GM19463 (cell line): ENCODE measurements at regions not wholly inside any gene's neighbourhood (a gene's known extent, or its start where the extent isn't known, plus 50 kb on each side); places are given as distances from the start of the nearest gene placed in this dataset.

ENCODE experiments used
- ATAC-seq: cut with Tn5 transposase; IDR thresholded peaks from one replicate; pipeline ENCODE4 v1.9.1; 2021; ENCODE audit warnings: mild to moderate bottlenecking, moderate library complexity; ENCODE audit not compliant: unreplicated experiment

DNA sequence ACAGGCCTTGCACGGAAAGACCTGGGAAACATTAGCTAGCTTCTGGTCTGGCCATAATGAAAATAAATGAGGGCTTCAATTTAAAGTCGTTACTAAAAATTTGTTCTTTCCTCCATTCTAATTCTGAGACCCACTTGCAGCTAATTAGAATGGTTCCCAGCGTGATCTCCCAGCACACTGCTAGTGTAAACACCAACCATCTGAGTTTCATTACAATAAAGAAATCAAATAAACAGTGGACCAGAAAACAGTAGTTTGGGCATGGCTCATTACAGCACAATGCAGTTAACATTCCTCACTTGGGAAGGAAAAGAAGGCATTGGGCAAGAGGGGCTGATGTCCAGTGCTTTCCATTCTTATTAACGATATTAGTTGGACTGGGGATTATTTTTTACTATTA lies 410.9 kb upstream of the SOX9 start:
- no peak for ATAC-seq

DNA sequence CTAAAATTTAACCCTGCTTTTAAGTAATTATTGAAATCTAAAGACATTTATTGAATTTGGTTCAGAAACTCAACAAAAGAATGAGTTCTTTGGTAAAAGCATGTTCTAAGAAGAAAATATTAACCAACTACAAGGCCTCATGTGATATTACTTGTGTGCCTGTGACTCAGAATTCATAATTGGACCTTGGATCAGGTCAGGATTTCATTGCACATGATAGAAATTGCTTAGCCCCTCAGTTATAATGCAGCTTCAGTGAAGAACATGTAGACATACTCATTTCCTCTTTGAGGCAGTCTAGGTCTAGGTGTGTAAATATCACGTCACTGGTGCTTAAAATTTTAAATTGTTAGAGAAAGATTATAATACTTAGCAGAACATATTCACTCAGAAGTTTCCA lies 410.0 kb upstream of the SOX9 start:
- no peak for ATAC-seq

DNA sequence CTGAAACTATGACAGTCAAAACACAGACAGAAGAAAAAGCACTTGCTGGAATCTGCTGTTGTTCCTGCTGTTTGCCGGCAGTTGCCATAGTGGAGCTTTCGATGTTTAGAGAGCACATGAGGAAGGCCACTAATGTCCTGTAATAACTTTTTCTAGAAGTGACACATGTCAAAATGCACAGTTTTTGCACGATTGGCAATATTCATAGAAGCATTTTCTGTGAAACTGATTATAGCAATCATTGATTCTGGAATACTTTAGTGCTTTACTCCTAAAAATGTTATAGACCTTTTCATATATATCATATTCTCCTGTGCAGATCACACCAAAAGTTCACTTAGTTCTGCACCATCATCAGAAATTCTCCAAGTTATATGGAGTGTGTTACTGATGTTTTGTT lies 407.0 kb upstream of the SOX9 start:
- no peak for ATAC-seq

DNA sequence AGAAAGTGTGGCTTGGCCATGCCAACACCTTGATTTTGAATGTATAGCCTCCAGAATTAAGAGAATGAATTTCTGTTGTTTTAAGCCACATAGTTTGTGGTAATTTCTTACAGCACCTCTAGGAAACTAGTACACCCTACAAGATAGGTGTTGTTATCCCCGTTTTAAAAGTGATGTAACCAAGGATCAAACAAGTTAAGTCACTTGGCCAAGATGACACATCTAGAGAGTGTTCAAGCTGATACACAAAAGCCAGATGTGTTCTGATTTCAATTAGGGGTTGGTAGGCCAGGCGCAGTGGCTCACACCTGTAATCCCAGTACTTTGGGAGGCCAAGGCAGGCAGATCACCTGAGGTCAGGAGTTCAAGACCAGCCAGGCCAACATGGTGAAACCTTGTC lies 396.5 kb upstream of the SOX9 start:
- ATAC-seq: no peak

DNA sequence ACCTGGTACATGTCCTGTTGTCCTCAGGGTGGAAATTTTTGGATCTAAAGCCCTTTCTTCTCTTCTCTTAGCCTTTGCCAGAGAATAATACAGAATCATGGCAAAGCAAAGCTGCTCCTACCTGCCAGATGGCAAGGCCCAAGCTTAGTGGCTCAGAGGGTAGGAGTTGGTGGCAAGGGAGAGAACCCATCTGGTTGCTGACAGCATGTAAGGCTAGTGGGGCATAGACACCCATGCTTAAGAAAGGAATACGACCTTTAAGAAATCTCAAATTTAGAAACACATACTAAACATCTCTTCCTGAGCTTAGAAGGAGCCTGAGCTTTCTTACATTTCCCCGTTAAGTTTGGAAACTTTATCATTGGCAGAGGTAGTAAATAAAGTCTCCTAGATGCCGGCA lies 395.0 kb upstream of the SOX9 start:
- no peak for ATAC-seq

DNA sequence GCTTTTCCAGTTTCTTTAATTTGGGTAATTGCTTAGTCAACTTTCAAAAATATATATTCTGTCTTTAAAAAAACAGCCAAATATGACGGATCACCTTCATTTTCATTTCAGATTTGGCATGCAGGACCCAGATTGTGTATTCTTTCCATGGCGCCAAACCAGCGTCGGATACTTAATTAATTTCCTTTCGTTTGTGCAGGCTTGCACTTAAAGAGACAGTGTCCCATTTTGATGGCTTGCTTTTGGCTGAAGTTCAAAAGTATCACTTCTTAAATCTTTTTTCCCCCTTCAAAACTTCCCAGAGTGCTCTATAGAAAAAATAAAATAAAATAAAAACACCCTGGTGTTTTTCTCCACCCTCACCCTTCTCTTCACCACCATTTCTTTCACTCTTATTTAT lies 394.5 kb upstream of the SOX9 start:
- ATAC-seq: no peak

DNA sequence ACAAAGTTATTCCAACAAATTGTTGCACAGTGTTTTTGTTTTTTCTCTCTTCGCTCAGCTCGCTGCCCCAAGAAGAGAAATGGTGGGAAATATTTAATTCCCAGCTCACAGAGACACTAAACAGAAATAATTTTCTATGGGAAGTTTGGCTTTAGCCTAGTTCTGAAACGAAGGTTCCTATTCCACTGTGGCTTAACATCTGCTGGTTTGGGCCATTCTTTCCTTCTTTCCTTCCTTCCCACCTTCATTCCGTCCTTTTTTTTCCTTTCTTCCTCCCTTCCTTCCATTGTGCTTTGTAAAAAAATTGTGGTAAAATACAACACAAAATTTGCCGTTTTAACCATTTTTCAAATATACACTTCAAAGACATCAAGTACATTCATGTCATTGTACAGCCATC lies 393.5 kb upstream of the SOX9 start:
- no peak for ATAC-seq

DNA sequence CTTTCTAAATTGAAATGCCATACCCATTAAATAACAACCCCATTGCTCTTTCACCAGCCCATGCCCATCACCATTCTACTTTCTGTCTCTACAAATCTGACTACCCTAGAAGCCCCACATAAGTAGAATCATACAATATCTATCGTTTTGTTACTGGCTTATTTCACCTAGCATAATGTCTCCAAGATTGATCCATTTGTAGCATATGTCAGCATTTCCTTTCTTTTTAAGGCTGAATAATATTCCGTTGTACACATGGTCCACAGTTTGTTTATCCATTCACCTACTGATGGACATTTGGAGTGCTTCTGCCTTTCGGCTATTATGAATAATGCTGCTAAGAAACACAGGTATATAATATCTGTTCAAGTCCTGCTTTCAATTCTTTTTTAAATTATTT lies 393.1 kb upstream of the SOX9 start:
- ATAC-seq: no peak

DNA sequence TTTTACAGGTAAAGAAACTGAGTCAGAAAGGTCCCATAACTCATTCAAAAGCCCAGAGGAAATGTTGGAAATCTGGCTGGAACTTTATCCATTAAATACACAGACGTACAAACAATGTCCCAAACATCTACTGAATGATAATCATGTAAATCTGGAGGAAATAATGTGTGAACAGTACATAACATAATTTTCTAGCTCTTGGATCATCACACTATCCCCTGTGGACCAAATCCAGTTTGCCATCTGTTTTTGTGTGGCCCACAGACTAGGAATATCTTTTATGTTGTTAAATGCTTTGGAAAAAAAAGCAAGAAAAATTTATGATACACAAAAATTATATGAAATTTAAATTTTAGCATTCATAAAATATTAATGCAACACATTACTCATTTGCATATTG lies 389.9 kb upstream of the SOX9 start:
- no peak for ATAC-seq

DNA sequence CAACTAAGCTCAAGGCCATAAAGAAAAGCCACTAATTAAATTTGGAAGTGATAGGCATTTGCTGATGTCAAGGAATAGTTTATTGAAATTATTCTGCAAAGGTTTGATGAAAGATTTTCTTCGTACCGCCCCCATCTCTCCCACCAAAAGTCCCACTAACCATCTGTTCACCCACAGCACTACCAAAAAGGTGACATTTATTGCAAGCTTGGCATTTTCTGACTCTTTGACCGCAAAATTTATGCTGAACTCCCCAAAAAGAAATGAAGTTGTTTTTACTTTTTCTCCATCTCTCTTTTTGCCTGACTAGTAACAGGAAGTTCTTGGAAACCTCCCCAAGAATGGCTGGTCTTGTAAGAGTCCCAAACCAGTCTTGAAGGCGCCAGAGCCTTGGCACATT lies 384.9 kb upstream of the SOX9 start:
- ATAC-seq: no peak

DNA sequence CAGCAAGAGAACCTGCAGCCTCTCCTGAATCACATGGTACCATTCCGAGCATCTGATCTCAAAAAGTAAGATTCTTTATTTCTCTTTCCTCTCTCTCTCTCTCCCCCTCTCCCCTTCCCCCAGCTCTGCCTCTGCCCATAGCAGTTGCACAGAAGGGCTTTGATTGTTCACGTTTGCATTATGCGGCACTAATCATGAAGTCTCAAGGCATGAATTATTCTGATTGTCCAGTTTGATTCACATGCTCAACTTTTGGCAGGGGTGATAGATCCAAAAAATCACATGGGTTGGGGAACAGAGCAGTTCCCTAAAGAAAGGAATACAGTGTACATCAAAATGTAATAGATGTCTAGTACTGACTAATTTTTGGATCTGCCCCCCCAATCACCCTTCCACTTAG lies 380.0 kb upstream of the SOX9 start:
- ATAC-seq: no peak

DNA sequence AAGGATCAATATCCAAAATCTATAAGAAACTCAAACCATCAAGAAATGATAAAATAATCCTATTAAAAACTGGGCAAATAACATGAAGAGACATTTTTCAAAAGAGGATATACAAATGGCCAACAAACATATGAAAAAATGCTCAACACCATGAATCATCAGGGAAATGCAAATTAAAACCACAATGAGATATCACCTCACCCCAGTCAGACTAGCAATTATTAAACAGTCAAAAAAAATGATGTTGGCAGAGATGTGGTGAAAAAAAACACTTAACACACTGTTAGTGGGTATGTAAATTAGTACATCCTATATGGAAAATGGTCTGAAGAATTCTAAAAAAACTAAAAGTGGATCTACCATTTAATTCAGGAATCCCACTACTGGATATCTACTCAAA lies 379.0 kb upstream of the SOX9 start:
- ATAC-seq: no peak

DNA sequence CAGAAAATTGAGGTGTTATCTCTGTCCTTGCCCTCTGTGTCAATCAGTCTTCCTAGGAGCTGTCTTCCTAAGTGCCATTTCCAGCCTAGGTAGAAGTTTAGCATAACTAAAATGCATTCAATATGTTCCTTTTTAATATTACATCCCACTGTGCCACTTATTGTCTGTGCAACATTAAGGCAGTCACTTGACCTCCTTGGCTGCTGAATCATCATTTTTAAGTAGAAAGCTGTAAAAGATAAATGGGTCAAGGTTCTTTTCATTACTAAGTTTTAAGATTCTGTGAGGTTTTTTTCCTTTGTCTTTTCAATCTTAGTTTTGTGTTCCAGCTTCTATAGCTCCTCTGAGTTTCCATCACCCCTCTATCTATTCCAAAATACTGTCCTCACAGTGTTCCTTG lies 371.9 kb upstream of the SOX9 start:
- ATAC-seq: no peak

DNA sequence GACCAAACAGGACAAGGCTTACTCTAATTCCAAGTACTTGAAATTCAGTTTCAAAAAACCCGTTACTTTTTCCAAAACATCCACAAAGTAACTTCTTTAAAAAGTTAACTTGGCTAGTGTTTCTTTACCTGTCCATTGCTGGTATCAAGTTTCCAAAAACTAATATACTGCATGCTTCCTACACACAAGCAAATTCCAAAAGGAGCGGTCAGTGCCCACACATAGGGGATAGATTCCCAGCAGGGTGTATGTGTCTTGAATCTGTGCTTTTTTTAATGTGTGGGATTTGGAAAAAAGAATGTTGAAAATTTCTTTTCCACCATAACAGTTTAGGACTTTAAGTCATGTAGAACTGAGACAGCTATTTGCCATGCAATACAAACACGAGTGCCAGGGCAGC lies 367.8 kb upstream of the SOX9 start:
- ATAC-seq: no peak

DNA sequence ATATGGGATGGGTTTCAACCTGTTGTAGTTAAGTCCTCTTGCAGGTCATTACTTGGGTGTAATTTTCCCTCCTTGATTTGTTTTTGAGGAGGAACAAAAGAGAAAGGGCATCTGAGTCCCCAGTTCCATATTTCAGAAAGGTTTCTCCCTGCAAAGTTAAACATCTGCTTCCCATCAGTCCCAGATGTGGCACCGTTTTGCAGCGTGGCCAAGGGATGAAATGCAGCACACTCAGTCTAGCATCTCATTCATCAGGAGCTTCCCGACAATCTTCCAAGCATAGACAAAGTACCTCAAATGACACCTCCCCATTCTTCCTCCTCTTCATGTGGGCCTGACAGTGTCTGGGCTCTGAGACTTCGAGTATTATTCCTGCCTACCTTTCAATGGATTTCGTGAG lies 363.7 kb upstream of the SOX9 start:
- ATAC-seq: no peak

DNA sequence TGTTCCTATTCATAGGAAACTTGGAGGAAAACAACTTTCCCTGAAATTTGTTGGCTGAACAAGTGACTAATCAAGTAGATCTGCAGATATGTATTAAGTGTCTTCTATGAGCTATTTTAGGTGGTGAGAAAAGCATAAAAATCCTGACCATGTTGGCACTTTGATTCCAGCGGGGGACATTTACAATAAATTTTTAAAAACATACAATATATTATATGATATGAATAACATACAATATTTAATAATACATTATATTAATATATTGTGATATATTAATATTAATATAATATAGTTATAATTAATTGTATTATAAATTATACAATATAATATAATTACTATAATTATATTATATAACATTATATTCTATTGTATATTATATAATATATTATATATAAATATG lies 362.9 kb upstream of the SOX9 start:
- ATAC-seq: no peak

DNA sequence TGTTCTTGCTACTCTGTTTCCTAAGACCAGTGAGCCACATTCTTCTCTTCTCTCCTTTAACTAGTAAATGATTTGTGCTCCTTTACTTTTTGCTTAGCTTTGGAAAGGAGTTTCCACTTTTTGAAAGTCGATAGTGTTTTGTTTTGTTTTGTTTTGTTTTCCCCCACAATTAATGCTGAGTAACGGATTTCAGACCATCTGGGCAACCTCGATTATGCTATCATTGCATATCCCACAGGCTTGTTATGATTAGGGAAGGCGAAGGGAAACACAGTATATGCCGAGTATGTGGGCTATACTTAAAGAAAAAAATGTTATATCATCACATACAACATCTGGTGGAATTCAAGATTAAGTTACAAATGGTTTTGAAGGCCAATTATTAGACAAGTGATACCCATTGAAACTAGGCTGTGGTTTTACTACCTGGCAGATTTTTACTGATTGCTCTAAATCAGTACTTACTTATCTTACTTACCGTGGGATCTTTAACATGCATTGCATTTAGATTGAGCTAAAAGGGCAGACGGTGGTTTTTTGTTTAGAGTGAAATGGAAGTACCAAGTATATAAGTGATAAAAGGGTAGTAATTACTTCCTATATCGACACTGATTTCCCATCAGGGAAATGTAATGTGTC lies 361.3 kb upstream of the SOX9 start:
- no peak for ATAC-seq

DNA sequence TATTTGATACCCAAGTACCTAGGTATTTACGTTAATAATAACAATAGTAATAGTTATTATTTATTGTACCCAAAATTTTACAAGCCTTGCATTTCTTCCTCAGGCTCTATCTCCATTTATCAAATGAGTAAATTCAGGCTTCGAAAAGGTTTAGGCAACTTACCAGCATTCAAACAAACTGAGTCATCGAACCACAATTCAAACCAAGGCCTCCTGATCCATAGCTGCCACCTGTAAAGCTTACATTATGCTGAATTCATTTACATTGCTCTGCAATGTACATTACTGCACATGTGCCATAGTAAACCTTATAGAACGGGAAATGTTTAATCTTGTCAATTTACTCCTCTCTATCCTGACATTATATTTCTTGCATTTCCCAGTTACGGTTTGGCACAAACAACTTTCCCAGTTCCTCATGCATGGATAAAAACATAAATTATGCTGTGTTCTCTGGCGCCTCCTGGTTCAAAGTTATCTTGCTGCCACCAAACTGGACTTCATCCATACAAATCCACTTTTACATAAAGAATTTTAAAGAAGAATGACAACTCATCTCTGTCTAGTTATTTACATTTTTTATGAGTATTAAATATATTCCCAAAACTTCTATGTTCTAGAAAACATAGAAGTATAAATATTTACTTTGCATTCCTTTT lies 360.6 kb upstream of the SOX9 start:
- no peak for ATAC-seq

DNA sequence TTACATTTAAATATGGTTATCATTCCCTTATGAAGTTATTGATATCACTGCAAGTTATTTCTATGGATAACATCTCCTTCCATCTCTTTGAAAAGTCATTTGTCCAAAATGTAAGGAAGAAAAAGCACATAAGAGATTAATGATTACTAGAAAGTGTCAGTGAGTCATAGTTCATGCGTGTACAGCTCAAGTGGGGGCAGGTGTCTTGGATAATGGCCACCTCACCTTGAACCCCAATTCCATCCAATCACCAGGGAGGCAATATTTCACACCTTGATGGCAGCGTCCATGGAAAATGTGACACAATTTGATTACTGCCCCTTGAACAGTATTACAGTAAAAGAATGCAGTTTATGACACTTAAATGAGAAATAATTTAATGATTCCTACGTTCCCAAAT lies 358.3 kb upstream of the SOX9 start:
- ATAC-seq: no peak

DNA sequence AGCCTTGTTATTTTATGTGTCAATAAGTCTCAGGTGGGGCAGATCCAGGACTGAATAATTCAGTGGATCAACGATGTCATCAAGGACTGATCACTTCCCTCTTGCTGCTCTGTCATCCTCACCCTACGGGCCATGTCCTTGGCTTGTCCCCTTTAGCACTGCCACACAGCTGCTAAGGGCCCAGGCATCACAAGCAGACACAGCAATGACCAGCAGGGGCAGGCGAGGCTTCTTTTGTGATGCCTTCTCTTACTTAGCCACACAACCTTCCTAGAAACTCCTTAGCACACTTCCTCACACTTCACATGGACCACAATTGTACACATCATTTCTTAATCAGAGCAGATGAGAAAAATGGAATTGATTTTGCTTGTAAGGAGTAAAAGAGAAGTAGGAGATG lies 356.3 kb upstream of the SOX9 start:
- peak; percentile 61 for ATAC-seq

DNA sequence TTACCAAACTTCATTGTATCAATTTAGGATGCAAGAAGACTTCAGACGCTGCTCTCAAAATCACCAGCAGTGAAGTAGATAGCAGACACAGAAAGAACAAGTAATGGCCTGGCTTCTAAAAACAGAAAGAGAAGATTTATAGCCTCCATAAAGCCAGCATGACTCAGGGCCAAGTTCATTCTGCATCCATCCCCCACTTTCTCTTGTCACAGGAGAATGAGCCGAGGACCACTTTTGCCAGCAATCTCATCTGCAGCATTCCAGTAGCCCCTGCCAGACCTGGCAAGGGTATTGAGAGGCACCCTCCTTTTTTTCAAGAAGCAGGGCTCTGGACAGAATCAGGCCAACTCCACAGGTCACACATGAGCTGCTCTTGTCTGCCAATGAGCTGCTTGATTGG lies 355.4 kb upstream of the SOX9 start:
- ATAC-seq: no peak

DNA sequence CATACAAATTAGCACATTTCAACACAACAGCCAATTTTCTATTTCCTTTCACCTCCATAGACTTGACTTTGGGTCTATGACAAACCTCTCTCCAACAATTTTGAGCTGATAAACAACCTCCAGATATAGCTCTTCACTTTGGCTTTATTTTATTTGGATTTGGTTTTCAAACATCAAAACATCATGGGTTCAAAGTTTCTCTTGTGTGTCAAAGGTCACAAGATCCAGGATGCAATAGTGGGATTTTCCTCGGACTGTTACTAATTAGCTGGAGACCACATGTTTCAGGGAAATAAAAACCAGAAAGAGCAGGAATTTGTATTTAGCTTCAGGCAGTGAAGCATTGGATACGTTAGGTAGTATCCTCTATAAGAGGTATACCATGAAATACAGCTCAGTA lies 351.0 kb upstream of the SOX9 start:
- no peak for ATAC-seq

DNA sequence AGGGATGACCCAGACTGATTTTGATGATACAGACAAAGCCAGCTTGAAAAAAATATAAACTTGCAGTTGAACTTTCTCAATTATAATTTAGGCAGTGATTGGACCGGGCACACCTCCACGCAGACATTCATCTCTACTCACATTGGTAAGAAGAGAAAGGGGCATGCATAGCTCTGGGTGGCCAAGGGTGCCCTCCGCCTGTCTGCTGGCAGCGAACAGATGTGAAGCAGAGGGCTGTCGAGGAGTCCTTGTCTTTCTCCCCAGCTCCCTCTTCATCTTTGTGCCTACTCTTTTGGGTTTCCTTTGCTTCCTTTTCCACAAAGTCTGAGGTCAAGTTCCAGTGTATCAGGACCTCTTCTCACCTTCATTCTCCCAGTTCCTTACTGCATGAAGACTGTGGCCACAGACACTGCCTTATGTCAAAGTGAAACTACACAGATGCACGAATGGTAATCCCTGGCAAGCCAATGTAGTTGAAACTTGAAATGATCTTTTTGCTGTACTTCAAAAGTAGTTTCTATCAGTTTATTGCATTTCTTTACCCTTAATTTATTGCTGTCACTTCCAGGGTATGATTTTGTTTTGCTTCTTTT lies 343.7 kb upstream of the SOX9 start:
- ATAC-seq: no peak
